Trophoblast cell (in vitro differentiated cells and primary cell): ENCODE measurements at regions not wholly inside any gene's neighbourhood (a gene's known extent, or its start where the extent isn't known, plus 50 kb on each side); places are given as distances from the start of the nearest gene placed in this dataset.
A peak's percentile ranks its signal among the peaks of the same experiment; 100 is the strongest.

ENCODE experiments used
- DNase-seq, 2 donors: peaks; one replicate each; pipeline ENCODE4 v3.0.0-alpha.2; 2016
- H2AFZ ChIP-seq: 2 replicates; pipeline ENCODE4 v1.6.1; 2013; ENCODE audit warnings: low read length, moderate library complexity, mild to moderate bottlenecking; ENCODE audit not compliant: insufficient read depth, poor library complexity
- H2AK5ac ChIP-seq: 2 replicates; pipeline ENCODE4 v1.6.1; 2013; ENCODE audit warnings: mild to moderate bottlenecking, low read length
- H2BK120ac ChIP-seq: 2 replicates; pipeline ENCODE4 v1.6.1; 2013; ENCODE audit warnings: low read length, mild to moderate bottlenecking, moderate library complexity; ENCODE audit not compliant: insufficient read depth, poor library complexity
- H2BK12ac ChIP-seq: 2 replicates; pipeline ENCODE4 v1.6.1; 2013; ENCODE audit warnings: mild to moderate bottlenecking, low read length, moderate library complexity
- H2BK5ac ChIP-seq: 2 replicates; pipeline ENCODE4 v1.6.1; 2013; ENCODE audit warnings: low read length, low read depth, moderate library complexity, mild to moderate bottlenecking; ENCODE audit not compliant: poor library complexity
- H3K14ac ChIP-seq: 2 replicates; pipeline ENCODE4 v1.6.1; 2013; ENCODE audit warnings: mild to moderate bottlenecking, low read length
- H3K18ac ChIP-seq: 2 replicates; pipeline ENCODE4 v1.6.1; 2013; ENCODE audit warnings: mild to moderate bottlenecking, low read length
- H3K23ac ChIP-seq: 2 replicates; pipeline ENCODE4 v1.6.1; 2013; ENCODE audit warnings: low read length
- H3K27ac ChIP-seq: 2 replicates; pipeline ENCODE4 v1.5.1; 2013; ENCODE audit warnings: low read depth, mild to moderate bottlenecking, inconsistent platforms, low read length, moderate library complexity
- H3K27me3 ChIP-seq: 2 replicates; pipeline ENCODE4 v1.6.1; 2013; ENCODE audit warnings: inconsistent platforms, mild to moderate bottlenecking, low read length, moderate library complexity; ENCODE audit not compliant: insufficient read depth
- H3K36me3 ChIP-seq, 2 experiments: 1 replicate in 1 of 2; 2 replicates in 1 of 2; pipeline ENCODE4 v1.6.1; 2013; ENCODE audit warnings: low read length in 2 of 2, mild to moderate bottlenecking in 2 of 2, moderate library complexity in 1 of 2; ENCODE audit not compliant: insufficient read depth in 2 of 2, control insufficient read depth in 1 of 2
- H3K4ac ChIP-seq: 2 replicates; pipeline ENCODE4 v1.6.1; 2013; ENCODE audit warnings: low read depth, mild to moderate bottlenecking, low read length, moderate library complexity
- H3K4me1 ChIP-seq, 2 experiments: 1 replicate in 1 of 2; 2 replicates in 1 of 2; pipeline ENCODE4 v1.6.1; 2013; ENCODE audit warnings: low read length in 2 of 2, mild to moderate bottlenecking in 2 of 2, moderate library complexity in 1 of 2; ENCODE audit not compliant: insufficient read depth in 2 of 2, control insufficient read depth in 1 of 2
- H3K4me2 ChIP-seq: 2 replicates; pipeline ENCODE4 v1.6.1; 2013; ENCODE audit warnings: inconsistent platforms, mild to moderate bottlenecking, low read length, moderate library complexity
- H3K4me3 ChIP-seq: 2 replicates; pipeline ENCODE4 v1.5.1; 2013; ENCODE audit warnings: mild to moderate bottlenecking, low read depth, low read length, inconsistent platforms
- H3K79me1 ChIP-seq: one replicate; pipeline ENCODE4 v1.6.1; 2013; ENCODE audit warnings: low read length
- H3K79me2 ChIP-seq: 2 replicates; pipeline ENCODE4 v1.6.1; 2013; ENCODE audit warnings: low read length, mild to moderate bottlenecking; ENCODE audit not compliant: control insufficient read depth, insufficient read depth, poor library complexity
- H3K9ac ChIP-seq: 2 replicates; pipeline ENCODE4 v1.6.1; 2013; ENCODE audit warnings: mild to moderate bottlenecking, low read length
- H3K9me3 ChIP-seq: 2 replicates; pipeline ENCODE4 v1.6.1; 2013; ENCODE audit warnings: low read depth, mild to moderate bottlenecking, control low read depth, inconsistent platforms, low read length; ENCODE audit not compliant: insufficient read depth
- H4K12ac ChIP-seq: 2 replicates; pipeline ENCODE4 v1.6.1; 2013; ENCODE audit warnings: low read depth, mild to moderate bottlenecking, low read length, moderate library complexity
- H4K8ac ChIP-seq: 2 replicates; pipeline ENCODE4 v1.6.1; 2013; ENCODE audit warnings: low read depth, mild to moderate bottlenecking, low read length, moderate library complexity
- H4K91ac ChIP-seq: one replicate; pipeline ENCODE4 v1.6.1; 2013; ENCODE audit warnings: low read depth, mild to moderate bottlenecking, low read length, moderate library complexity
- WGBS: extraction: QIAGEN DNeasy Blood & Tissue Kit; methylation state at CpG from one replicate; pipeline ENCODE4 v1.1.7; 2013; ENCODE audit warnings: missing lambda C conversion rate; ENCODE audit not compliant: insufficient read length, insufficient coverage; ENCODE audit errors: extremely low coverage; 5-methylcytosine and 5-hydroxymethylcytosine counted together

- no peak overlapping the region for H3K27ac ChIP-seq
- H3K79me1 ChIP-seq = no peaks in the 10 kb centered on the region
- H3K9me3 ChIP-seq = no peaks in the 10 kb centered on the region
These were observed 64.7 kb upstream of the XPA start for GRCh38 chr9:97761879-97762278.

DNA sequence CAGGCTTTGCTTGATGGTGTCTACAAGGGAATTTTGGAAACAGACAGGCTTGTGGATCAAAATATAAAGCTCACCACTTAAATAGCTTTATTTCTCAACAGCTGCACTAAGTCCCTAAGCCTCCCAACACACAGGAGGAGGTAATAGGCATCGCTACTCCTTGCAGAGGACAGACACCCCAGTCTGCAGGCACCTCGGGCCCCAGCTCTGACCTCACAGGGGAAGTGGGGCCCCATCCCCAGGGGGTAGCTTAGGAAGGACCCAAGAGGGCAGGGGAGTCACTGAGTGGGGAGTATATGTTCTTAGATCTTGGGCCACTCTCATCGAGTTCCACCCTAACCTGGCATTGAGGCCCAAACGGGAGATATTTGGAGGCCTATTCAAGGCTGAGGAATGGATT is 66.7 kb upstream of the XPA start:
- no peak overlapping the region for H4K12ac ChIP-seq
- H3K79me2 ChIP-seq = no peaks in the 10 kb centered on the region
- H3K4ac ChIP-seq = no peak overlapping the region
- no peak overlapping the region for H3K9ac ChIP-seq
- no peak for DNase-seq
- H2AK5ac ChIP-seq = no peak overlapping the region
- H3K18ac ChIP-seq = no peak overlapping the region
- no peak overlapping the region for H3K4me2 ChIP-seq
- H4K8ac ChIP-seq = no peak overlapping the region
- H3K23ac ChIP-seq = no peak overlapping the region
- no peak overlapping the region for H3K27ac ChIP-seq
- H3K4me1 ChIP-seq = peaks cover 0 to 2% of the 10 kb centered on the region in 2 experiments
- H2BK5ac ChIP-seq = no peak overlapping the region
- H3K79me1 ChIP-seq = no peaks in the 10 kb centered on the region
- no peaks in the 10 kb centered on the region for H3K36me3 ChIP-seq
- no peak overlapping the region for H3K14ac ChIP-seq
- H2BK120ac ChIP-seq = no peak overlapping the region
- no peak overlapping the region for H2BK12ac ChIP-seq
- H2AFZ ChIP-seq = no peak overlapping the region
- no peaks in the 10 kb centered on the region for H3K27me3 ChIP-seq
- H4K91ac ChIP-seq = no peak overlapping the region
- no peak overlapping the region for H3K4me3 ChIP-seq
- WGBS = no CpG with 5 or more reads among the region's 4 CpGs
- H3K9me3 ChIP-seq = no peaks in the 10 kb centered on the region

More at GRCh38 chr9:97761879-97762278, 64.7 kb upstream of the XPA start:
- Histone ChIP-seq H2BK12ac (no peak overlapping the region), H3K79me2 (no peaks in the 10 kb centered on the region), H3K36me3 (no peaks in the 10 kb centered on the region), H3K9ac (no peak overlapping the region), H3K4ac (no peak overlapping the region), H3K4me2 (no peak overlapping the region), H3K18ac (no peak overlapping the region), H4K91ac (no peak overlapping the region), H4K8ac (no peak overlapping the region), H3K27me3 (no peaks in the 10 kb centered on the region), H2AK5ac (no peak overlapping the region), H3K4me1 (peaks cover 0 to 2% of the 10 kb centered on the region in 2 experiments), H3K4me3 (peak overlapping the region; percentile 26), H4K12ac (no peak overlapping the region), H2AFZ (no peak overlapping the region), H3K14ac (no peak overlapping the region), H3K23ac (no peak overlapping the region), H2BK120ac (no peak overlapping the region), H2BK5ac (no peak overlapping the region)
- DNase-seq = no peak
- no CpG with 5 or more reads among the region's 8 CpGs for WGBS

DNA sequence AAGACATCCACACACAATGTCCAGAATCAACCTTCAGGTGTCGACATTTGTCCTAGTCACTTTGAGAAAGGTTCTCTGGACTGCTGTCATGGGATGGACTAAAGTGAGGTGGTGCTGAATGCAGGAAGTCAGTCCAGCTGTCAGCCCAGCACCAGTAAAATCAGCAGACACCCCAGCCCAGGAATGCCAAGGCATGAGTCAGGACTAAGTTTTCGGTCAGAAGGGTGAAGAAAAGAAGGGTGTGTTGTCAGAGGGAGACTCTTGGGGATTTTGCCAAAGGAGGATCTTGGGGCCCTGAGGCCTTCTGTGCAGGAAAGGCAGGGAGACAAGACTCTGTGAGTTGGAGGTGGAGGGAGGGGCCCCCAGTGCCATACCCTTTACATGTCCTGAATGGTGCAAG is 69.0 kb upstream of the XPA start:
- Histone ChIP-seq H3K27me3 (no peaks in the 10 kb centered on the region), H3K27ac (no peak overlapping the region), H3K14ac (no peak overlapping the region), H2AK5ac (no peak overlapping the region), H3K79me2 (no peaks in the 10 kb centered on the region), H3K36me3 (no peaks in the 10 kb centered on the region), H3K9ac (no peak overlapping the region), H3K9me3 (no peaks in the 10 kb centered on the region), H3K4me2 (no peak overlapping the region), H3K4me3 (no peak overlapping the region), H3K18ac (no peak overlapping the region), H2BK5ac (no peak overlapping the region), H3K4ac (no peak overlapping the region), H4K12ac (no peak overlapping the region), H2BK12ac (no peak overlapping the region), H2AFZ (no peak overlapping the region), H4K8ac (no peak overlapping the region), H2BK120ac (no peak overlapping the region), H4K91ac (no peak overlapping the region), H3K4me1 (peaks cover 0 to 2% of the 10 kb centered on the region in 2 experiments), H3K23ac (no peak overlapping the region), H3K79me1 (no peaks in the 10 kb centered on the region)
- no CpG with 5 or more reads among the region's 2 CpGs for WGBS
- no peak for DNase-seq

GRCh38 chr9:97766610-97767009 is 69.5 kb upstream of the XPA start:
- no peak overlapping the region for H3K4me3 ChIP-seq
- H3K27ac ChIP-seq = no peak overlapping the region
- H4K91ac ChIP-seq = no peak overlapping the region
- H3K79me1 ChIP-seq = no peaks in the 10 kb centered on the region
- H3K79me2 ChIP-seq = no peaks in the 10 kb centered on the region
- H2AK5ac ChIP-seq = no peak overlapping the region
- H3K9ac ChIP-seq = no peak overlapping the region
- H3K9me3 ChIP-seq = no peaks in the 10 kb centered on the region
- H3K36me3 ChIP-seq = no peaks in the 10 kb centered on the region
- no peak overlapping the region for H2BK120ac ChIP-seq
- no peak overlapping the region for H3K23ac ChIP-seq
- H3K4ac ChIP-seq = no peak overlapping the region
- H2BK5ac ChIP-seq = no peak overlapping the region
- H2AFZ ChIP-seq = no peak overlapping the region
- no peak overlapping the region for H2BK12ac ChIP-seq
- peaks cover 0 to 2% of the 10 kb centered on the region in 2 experiments for H3K4me1 ChIP-seq
- no peak overlapping the region for H3K4me2 ChIP-seq
- no peak overlapping the region for H4K8ac ChIP-seq
- H3K14ac ChIP-seq = no peak overlapping the region
- no CpG with 5 or more reads among the region's 3 CpGs for WGBS
- no peak overlapping the region for H3K18ac ChIP-seq
- DNase-seq = no peak
- no peaks in the 10 kb centered on the region for H3K27me3 ChIP-seq
- no peak overlapping the region for H4K12ac ChIP-seq
